A673 (cell line): ENCODE measurements at regions not wholly inside any gene's neighbourhood (a gene's known extent, or its start where the extent isn't known, plus 50 kb on each side); places are given as distances from the start of the nearest gene placed in this dataset.

Experiments
- BruUV-seq: library from RNA; stranded (reverse); fragments of 400-500 nt; replicated peaks from 2 replicates; lab custom pipeline; 2021; lab: Mats Ljungman, UMichigan
- CTCF ChIA-PET: fragments of 300-600 bp; sonication (Branson Sonifier 250); formaldehyde crosslinking; loops from one replicate; lab custom pipeline; 2022; ENCODE audit warnings: antibody characterized with exemption; lab: Charles Lee
- POLR2A ChIA-PET: fragments of 300-600 bp; sonication (Branson Sonifier 250); formaldehyde crosslinking; loops from one replicate; lab custom pipeline; 2022; ENCODE audit warnings: antibody characterized with exemption; ENCODE audit not compliant: low non-redundant PET; lab: Charles Lee
- DNase-seq: peaks from one replicate; pipeline ENCODE4 v3.0.0-alpha.2; 2015; ENCODE audit warnings: low spot score
- H3K27ac ChIP-seq: fragments of 200-600 bp; sonication (generic); 2 replicates; pipeline ENCODE4 v1.5.1; 2016; ENCODE audit warnings: mixed run types, low read depth, mild to moderate bottlenecking, mixed read lengths, antibody characterized with exemption, low read length; ENCODE audit not compliant: poor library complexity, severe bottlenecking
- H3K27me3 ChIP-seq: fragments of 200-600 bp; sonication (generic); replicated peaks from 2 replicates; pipeline ENCODE4 v1.6.1; 2017; ENCODE audit warnings: mixed run types, low read depth, mild to moderate bottlenecking, mixed read lengths, antibody characterized with exemption, low read length; ENCODE audit not compliant: insufficient read depth, poor library complexity
- H3K36me3 ChIP-seq: fragments of 200-600 bp; sonication (generic); 2 replicates; pipeline ENCODE4 v1.6.1; 2016; ENCODE audit warnings: mixed run types, mild to moderate bottlenecking, mixed read lengths, antibody characterized with exemption, low read length; ENCODE audit not compliant: insufficient read depth, poor library complexity, severe bottlenecking
- H3K4me1 ChIP-seq: fragments of 200-600 bp; sonication (generic); 2 replicates; pipeline ENCODE4 v1.6.1; 2017; ENCODE audit warnings: mixed run types, mild to moderate bottlenecking, mixed read lengths, antibody characterized with exemption, low read length; ENCODE audit not compliant: insufficient read depth, poor library complexity, severe bottlenecking
- H3K4me3 ChIP-seq: fragments of 200-600 bp; sonication (generic); 2 replicates; pipeline ENCODE4 v1.5.1; 2016; ENCODE audit warnings: low read depth, mixed run types, mild to moderate bottlenecking, mixed read lengths, low read length; ENCODE audit not compliant: poor library complexity, severe bottlenecking
- H3K9me3 ChIP-seq: fragments of 200-600 bp; sonication (generic); 2 replicates; pipeline ENCODE4 v1.6.1; 2016; ENCODE audit warnings: mixed run types, low read depth, mild to moderate bottlenecking, mixed read lengths, antibody characterized with exemption, low read length; ENCODE audit not compliant: poor library complexity, severe bottlenecking
- EZH2 ChIP-seq: fragments of 200-600 bp; sonication (generic); IDR thresholded peaks from 2 replicates; pipeline ENCODE4 v1.6.1; 2017; ENCODE audit warnings: borderline replicate concordance, low read depth, mild to moderate bottlenecking, mixed read lengths, antibody characterized with exemption, low read length; ENCODE audit not compliant: poor library complexity, severe bottlenecking
- intact Hi-C: fragments of 100-400 bp; cut with micrococcal nuclease; formaldehyde crosslinking; loops from one replicate; pipeline ENCODE4 v1.10.0; 2022; ENCODE audit not compliant: unreplicated experiment
- TF ChIP-seq, protein P1 (sequence below): fragments of 300-800, 200-600 bp; sonication (generic); conservative IDR thresholded peaks from 2 replicates; pipeline ENCODE4 v1.5.1; 2017; ENCODE audit warnings: low read depth, mild to moderate bottlenecking, antibody characterized with exemption, low read length, moderate library complexity, mixed read lengths

DNA sequence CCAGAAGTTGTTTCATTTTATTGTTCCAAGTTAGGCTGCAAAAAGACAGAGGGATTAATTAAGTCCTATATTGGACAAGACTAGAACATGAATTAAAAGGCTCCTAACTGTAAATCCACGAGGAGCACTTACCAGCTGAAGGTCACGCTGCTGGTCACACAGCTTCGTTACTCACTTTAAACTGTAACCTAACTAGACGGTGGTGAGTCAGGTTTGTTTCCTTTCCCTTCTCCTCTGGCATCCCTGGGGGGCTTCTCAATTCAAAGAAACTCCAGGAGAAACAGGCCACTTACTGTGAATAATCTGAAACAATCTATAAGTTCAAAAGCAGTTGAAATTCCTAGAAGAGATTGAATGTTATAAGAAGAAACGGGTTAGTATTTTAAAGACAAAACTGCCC, 331.4 kb downstream of the BCAT1 start:
- Histone ChIP-seq H3K36me3 (no peaks in the 10 kb centered on the region), H3K9me3 (no peaks in the 10 kb centered on the region), H3K27ac (no peak overlapping the region), H3K4me1 (peaks cover 3% of the 10 kb centered on the region), H3K4me3 (no peak overlapping the region), H3K27me3 (no peaks in the 10 kb centered on the region)
- BruUV-seq, result no TSS peak
- no peak for TF ChIP-seq EZH2
- TF ChIP-seq, protein P1, sequence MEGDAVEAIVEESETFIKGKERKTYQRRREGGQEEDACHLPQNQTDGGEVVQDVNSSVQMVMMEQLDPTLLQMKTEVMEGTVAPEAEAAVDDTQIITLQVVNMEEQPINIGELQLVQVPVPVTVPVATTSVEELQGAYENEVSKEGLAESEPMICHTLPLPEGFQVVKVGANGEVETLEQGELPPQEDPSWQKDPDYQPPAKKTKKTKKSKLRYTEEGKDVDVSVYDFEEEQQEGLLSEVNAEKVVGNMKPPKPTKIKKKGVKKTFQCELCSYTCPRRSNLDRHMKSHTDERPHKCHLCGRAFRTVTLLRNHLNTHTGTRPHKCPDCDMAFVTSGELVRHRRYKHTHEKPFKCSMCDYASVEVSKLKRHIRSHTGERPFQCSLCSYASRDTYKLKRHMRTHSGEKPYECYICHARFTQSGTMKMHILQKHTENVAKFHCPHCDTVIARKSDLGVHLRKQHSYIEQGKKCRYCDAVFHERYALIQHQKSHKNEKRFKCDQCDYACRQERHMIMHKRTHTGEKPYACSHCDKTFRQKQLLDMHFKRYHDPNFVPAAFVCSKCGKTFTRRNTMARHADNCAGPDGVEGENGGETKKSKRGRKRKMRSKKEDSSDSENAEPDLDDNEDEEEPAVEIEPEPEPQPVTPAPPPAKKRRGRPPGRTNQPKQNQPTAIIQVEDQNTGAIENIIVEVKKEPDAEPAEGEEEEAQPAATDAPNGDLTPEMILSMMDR, result no peak
- ChIA-PET POLR2A (no interaction called here), CTCF (no interaction called here)
- intact Hi-C loops, result no loop called here
- peak; percentile 54 for DNase-seq

GRCh38 chr12:24615967-24616411, 332.9 kb downstream of the BCAT1 start:
- no peak for DNase-seq
- Histone ChIP-seq H3K36me3 (no peaks in the 10 kb centered on the region), H3K27ac (no peak overlapping the region), H3K4me3 (no peak overlapping the region), H3K9me3 (peaks cover 7% of the 10 kb centered on the region), H3K27me3 (no peaks in the 10 kb centered on the region), H3K4me1 (peaks cover 3% of the 10 kb centered on the region)
- no TSS peak for BruUV-seq
- CTCF ChIA-PET, result no interaction called here
- intact Hi-C loops, result no loop called here
- POLR2A ChIA-PET, result no interaction called here
- TF ChIP-seq, protein P1, result no peak
- no peak for TF ChIP-seq EZH2

GRCh38 chr12:24608637-24609285, 340.1 kb downstream of the BCAT1 start:
- Histone ChIP-seq H3K4me3 (no peak overlapping the region), H3K4me1 (peaks cover 11% of the 10 kb centered on the region), H3K27ac (no peak overlapping the region), H3K36me3 (no peaks in the 10 kb centered on the region), H3K9me3 (peaks cover 22% of the 10 kb centered on the region), H3K27me3 (no peaks in the 10 kb centered on the region)
- peak; percentile 85 for DNase-seq
- POLR2A ChIA-PET, result no interaction called here
- TF ChIP-seq, protein P1, result no peak
- no peak for TF ChIP-seq EZH2
- no TSS peak for BruUV-seq
- intact Hi-C loops, result no loop called here
- CTCF ChIA-PET, result no interaction called here
